Stimulated activated CD4-positive, alpha-beta T cell treated with anti-CD3 and anti-CD28 coated beads, Interleukin-4, amount 100 ng/mL, for 4 hours (primary cell): ENCODE measurements at regions not wholly inside any gene's neighbourhood (a gene's known extent, or its start where the extent isn't known, plus 50 kb on each side); places are given as distances from the start of the nearest gene placed in this dataset.

Experiments
- DNase-seq, 2 experiments: peaks; one replicate each; pipeline ENCODE4 v3.0.0-alpha.2; 2020

DNA sequence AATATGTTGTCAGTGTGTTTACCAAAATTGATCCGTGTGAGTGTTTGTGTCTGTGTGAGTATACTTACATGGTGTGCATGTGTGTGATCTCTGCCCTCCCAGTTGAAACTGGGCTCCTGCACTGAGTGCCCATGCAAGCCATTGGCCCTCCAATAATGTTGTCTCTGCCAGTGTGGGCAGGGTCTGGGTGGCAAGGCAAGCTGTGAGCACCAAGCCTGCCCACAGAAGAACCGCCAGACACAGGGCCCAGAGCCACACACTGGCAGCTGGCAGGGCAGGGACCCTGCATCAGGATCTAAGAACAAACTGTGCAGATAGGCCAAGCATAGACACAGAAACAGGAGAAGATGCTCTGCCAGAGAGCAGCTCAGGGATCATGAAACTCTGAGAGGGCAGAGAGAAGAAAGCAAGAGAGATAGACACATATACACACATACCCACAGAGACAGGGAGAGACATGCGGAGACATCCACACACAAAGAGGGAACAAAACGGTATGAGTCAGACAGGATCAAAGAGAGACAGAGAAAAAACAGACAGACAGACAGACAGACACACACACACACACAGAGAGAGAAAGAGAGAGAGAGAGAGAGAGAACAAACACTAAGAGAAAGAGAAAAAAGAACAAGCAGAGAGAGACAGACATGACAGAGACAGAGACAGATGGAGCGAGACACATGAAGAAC lies 555.0 kb downstream of the MID1IP1 start:
- no peak for DNase-seq

DNA sequence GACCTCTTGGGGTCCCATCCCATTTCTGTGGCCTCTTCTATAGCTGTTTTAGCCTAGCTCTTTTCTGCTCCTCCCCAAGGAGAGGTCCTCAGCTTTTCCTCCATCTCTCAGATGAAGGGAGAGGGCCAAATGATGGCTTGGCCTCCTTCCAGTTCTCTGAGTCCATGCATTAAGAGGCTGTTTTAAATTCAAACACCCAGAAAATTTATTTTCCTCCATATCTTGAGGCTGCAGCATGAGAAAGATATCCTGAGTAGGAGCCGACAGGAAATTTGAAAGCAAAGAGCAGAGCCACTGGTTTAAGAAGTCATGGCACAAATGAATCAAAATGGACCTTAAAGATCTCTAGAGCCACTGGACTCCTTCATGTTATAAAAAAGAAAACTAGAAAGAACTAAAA lies 558.8 kb downstream of the MID1IP1 start:
- no peak for DNase-seq

DNA sequence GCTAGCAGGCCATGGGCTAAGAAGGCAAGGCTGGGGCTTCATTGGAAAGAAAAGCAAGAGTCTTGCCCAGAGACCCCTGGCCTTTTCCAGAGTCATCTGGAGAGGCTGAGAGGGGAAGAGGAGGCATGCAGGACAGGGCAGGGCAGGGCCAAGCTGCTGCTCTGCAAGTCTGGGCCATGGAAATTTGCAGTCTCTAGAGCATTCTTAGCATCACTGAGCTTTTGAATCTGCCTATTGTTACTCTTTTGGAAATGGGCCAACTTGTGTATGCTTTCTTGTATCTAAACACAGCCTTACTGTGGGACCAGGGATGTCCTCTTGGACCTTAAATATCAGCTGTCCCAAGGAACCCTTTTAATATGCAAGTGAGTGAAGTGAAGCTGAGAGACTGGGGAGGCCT lies 560.5 kb downstream of the MID1IP1 start:
- no peak for DNase-seq

DNA sequence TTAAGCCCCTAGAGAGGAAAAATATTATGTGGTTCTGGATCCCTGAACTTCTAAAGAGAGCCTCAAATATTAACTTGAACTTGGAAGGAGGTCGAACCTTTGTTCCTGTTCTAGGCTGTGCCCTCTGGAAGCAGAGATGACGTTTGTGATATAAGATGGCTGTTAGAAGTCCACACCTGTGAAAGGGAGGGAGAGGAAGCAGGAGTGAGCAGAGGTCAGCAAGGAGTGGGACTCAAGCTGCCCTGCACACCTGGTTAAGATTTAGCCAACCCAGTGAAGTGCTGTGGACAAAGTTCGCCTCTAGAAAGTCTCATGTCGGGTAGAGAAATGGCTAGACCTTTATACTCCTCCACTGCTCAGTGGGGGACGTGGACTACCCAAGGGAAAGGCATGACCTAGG lies 566.2 kb downstream of the MID1IP1 start:
- DNase-seq: no peak

DNA sequence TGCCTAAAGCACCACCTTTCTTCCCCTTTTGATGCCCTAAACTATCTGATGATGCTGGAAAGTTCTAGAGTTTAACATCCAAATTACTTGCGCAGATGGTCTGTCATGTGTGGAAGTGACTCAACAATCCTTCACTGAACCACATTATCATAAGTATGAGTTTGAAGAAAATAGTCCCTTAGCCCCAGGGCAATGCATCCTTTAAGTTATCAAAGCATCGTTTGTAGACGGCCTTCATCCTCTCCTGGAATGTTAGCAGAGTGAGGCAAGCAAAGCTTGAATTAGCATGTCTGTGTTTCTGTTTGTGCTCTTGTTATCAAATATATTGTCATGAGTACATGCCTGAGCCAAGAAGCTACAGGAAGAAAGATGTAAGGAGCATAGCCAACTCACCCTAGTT lies 570.9 kb downstream of the MID1IP1 start:
- no peak for DNase-seq

DNA sequence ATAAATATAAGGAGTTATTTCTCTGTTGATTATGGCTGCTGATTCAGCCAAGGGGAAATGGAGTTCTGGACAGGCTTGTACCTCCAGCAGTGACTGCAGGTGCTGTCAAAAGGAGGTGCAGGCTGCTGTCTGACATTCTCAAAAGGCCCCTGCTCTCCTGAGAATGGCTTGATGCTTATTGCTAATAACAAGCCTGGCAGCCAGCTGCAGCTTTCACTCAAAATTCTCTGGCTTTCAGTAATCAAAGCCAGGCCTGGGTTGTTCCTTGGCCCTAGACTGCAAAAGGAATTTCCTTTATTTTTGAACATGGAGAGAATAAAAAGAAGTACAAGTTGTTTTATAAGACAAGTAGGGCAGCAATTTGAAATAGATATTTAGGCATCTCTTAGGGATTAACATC lies 575.9 kb downstream of the MID1IP1 start:
- DNase-seq: no peak

DNA sequence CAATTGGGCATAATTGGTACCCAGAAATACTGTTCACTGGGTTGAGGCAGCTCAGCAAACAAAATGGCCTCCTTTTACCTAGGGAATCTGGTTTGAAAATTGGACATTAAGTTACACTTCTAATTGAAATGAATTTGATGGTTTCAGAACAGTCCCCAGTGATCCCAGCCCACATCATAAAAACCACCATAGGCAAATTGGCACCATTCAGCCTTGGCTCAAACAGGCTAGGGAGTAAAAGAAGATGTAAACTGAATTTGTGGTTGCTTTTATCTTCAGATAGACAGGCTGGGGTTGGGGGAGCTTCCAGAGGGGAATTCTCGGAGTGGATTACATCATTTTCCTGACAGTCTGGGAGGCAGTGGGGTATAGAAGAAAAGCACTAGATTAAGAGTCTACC lies 576.5 kb downstream of the MID1IP1 start:
- DNase-seq: no peak

DNA sequence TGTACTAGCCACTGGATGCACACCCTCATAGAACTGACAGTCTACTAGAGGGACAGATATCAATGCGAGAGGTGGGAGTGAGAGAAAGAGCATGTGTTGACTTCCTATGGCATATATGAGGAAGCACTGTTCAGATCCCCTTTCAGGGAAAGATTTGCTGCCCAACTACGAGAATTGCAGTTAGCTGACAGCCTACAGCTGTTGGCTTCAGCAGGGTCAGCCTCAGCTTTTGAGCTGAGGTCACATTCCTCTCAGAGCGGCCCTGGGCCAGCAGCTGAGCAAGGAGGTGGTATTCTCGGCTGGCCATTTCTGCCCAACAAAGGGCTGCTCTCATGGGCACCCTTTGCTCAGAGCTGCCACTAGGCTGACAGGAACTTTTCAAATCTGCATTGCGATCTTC lies 580.2 kb downstream of the MID1IP1 start:
- DNase-seq: no peak

DNA sequence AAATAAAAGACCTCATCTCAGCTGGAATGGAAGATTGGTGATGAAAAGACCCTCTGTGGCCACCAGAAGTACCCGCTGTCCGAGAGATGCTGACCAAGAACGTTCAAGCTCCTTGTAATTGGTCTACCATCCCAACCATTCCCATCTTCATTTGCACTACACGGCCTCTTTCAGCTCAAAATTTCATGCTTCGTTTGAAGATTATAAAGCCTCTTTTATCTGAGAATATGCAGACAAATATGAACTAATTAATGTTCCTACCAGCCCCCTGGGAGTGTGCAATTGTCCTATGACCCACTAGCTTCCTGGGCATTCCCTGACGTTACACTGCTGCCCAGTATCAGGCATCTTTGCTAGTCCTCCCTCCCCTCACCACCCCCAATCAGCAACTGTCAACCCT lies 583.7 kb downstream of the MID1IP1 start:
- no peak for DNase-seq

DNA sequence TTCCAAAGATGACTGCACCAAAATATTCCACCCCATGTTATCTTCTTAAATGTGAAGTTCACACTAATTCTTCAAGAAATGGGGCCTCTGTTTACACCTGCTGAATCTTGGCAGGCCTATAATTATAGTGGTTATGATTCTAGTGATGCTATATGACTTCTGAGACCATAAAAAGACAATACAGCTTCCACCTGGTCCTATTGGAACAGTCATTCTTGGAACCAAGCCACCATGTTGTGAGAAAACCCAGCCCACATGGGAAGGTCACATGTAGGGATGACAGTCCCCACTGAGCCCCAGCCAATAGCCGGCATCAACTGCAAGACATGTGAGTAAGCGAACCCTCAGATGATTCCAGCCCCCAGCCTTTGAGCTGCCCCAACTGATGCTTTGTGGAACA lies 587.5 kb downstream of the MID1IP1 start:
- DNase-seq: no peak

DNA sequence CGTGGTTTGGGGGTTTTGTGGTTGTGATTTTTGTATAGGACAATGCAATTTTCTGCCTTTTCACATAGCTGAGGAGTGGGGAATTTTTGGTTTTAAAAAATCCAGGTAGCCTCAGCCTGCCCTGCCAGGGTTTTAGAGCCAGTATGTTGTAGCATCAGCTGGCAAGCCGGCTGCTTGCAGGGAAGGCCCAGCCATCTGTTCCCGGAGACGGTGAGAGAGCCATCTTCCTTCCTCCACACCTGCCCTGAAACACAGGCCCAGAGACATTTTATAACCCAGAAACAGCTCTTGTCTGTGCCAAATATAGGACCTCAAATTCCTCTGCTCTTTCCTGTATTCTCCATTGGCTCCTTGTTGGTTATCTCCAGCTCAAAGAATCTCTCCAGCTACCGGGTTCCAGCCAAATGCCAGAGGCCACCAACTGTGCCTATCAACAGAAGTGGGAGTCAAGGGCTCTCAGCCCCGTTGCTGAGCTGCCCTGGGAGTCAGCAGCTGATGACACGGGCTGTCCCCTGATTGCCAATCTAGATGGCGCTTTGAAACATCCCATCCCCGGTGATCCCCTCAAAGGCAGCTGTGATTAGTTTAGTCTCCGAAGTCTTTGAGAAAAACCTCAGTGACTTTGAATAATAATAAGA lies 595.2 kb downstream of the MID1IP1 start:
- no peak for DNase-seq

DNA sequence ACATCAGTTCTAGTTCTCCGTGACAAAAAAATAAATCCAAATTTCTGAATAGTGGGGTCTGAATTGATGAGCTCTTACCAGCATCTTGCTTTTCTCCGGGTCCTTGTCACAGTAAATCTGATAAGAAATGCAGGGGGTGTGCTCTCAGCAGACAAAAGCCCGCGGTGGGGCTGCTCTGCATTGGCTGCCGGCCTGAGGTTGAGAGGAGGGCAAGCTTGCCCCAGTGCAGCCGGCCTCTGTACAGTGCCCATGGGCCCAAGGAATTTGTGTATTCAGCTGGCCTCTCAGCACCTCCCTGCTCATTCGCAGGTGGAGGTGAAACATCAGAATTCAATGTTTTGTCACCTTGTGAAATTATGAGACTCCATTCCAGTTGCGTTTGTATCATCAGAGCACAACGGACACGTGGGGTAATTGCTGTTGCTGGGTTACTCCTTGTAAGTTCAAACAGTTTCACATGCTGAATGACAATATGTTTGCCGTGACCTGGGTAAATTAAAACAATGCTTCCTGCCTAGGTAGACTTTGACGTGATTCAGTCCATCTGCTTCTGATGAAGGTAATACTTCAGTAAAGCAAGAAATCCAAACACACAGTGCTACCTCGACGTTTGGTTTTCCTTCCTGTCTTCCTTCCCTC lies 596.4 kb downstream of the MID1IP1 start:
- DNase-seq: no peak

DNA sequence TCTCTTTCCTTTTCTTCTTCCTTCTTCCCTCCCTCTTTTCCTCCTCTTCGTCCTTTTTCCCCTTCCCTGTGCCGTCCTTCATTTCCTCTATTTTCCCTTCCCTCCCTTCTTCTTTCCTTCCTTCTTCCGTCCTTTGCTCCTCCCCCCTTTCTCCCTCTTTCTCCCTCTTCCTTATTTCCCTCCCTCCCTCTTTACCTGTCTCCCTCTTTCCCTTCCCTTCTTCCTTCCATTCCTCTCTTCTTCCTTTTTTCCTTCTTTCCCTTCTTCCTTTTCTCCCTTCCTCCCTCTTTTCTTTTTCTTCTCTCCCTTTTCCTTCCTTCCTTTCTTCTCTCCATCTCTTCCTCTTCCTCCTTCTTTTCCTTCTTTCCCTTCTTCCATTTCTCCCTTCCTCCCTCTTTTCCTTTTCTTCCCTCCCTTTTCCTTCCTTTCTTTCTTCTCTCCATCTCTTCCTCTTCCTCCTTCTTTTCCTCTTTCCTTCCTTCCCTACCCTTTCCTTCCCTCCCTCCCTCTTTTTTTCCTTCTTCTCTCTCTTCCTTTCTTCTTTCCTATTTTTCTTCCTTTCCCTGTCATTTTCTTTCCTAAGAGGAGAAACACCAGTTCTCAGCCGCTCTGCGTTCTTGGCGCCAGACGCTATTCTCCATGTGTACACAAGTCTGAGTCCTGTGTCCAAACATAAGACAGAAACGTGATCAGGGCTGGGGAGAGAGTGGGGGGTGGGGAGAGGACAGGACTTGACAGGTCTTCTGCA lies 597.1 kb downstream of the MID1IP1 start:
- DNase-seq: no peak

DNA sequence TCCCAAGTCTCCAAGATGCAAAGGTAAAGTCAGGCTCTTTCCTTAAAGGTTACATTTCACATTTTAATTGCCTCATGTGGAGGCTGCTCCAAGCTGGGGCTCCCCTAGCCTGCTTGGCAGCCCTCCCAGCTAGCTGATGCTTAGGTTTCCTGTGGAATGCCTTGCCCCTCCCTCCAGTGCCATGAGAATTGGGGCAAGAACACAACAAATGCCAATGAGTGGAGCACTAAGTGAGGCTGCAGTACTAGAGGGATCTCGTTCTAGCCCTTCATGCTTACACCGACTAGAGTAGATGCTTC lies 597.7 kb downstream of the MID1IP1 start:
- no peak for DNase-seq

DNA sequence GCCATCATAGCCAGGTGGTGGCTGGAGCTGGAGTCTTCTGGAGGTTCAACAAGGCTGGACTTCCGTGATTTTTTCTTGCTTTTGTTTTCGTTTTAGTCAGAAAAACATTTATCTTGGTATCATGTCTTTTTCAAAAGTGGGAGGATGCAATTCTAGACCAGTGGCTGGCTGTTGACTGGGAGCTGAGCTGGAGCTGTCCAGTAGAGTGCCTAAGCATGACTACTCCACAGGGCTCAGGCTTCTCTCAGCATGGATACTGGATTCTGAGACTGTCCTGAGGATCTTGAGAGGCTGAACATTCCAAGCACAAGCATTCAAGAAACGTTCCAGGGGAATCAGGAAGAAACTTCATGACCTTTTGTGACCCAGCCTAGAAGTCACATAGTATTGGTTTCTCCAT lies 598.1 kb downstream of the MID1IP1 start:
- no peak for DNase-seq

DNA sequence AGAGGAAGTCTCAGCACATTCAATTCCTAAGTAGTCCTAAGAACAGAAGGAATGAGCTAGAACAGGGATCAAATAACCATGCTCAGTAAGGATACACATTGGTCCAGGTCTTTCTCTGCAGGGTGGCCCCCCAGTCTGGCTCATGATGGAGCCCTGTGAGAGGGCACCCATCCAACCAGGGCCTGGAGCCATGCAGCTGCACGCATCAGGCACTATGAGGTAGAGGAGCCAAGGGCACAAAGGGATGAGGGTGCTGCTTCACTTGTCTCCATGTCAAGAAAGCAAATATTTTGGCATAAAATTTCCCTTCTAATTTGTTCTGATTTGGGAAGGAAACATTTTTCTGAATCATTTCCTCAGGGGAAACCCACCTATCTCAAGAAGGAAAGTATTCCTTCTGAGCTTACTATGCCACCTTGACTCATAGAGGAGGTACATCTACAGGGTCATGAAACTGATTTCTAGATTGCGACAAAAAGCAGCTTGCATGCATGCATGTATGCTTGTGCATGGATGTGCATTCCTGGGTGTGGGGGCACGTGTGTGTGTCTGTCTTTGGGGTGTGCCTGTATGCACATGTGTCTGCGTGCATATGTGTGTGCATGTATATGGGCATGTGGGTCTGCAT lies 600.3 kb downstream of the MID1IP1 start:
- DNase-seq: no peak

DNA sequence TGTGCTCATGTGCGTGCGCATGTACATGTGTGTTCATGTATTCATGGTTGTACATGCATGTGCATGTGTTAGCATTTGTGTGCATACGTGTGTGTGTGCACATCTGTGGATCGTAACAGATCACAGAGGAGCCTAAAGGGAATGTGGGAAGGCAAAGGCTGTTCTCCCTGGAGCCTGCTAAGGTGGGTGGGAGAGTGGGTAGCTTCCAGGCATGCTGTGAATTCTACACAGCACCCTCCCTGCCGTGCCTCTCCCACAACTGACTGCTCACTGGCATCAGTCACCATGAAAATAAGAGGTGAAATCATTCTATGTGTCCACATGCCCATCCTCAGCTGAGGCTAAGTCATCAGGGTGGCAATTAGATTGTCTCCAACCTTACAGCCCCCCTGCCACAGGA lies 600.9 kb downstream of the MID1IP1 start:
- no peak for DNase-seq

DNA sequence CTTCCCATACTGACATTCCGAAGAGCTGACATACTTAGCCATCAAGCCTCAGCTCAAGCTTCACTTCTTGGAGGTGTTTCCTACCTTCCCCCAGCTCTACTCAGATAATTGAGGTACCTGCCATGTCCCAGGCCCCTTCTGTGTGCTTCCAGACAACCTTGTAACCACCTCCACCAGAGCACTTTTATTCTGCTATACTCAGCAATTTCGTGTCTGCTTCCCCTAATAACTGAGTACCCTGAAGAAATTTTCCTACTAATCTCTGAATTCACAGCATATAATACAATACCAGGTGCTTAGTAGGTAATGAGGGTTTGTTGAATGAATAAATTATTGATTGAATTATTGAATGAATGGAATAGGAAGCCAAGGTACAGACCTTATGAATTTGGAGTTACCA lies 605.5 kb downstream of the MID1IP1 start:
- no peak for DNase-seq

DNA sequence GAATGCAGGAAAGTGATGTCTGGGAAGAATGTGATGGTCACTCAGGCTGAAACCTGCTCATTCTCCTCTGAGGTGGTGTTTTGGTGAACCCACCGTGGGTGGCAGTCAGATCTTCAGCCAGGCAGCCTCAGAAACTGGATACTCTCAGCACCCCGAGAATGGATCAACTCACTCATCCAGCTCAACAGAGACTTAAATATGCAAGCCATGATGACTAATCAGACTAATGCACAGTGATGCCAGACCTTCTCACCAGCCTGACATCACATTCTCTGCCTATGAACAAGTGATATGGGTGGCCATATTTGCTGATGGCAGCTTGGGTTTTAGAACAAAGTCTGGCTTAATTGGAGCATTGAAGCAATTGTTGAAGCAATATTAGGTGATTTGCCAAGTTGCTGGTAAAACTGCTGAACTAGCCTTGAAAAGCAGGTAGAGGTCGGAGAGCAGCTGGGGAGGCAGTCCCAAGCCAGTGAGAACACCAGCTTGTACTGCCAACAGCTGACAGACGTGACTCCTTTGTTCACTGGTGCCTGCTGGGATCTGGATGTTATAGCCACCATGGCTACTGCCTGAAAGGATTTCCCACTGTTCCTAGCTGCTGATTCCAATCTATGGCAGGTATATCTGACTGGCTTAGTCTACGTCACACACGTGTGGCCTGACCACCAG lies 608.1 kb downstream of the MID1IP1 start:
- DNase-seq: no peak

DNA sequence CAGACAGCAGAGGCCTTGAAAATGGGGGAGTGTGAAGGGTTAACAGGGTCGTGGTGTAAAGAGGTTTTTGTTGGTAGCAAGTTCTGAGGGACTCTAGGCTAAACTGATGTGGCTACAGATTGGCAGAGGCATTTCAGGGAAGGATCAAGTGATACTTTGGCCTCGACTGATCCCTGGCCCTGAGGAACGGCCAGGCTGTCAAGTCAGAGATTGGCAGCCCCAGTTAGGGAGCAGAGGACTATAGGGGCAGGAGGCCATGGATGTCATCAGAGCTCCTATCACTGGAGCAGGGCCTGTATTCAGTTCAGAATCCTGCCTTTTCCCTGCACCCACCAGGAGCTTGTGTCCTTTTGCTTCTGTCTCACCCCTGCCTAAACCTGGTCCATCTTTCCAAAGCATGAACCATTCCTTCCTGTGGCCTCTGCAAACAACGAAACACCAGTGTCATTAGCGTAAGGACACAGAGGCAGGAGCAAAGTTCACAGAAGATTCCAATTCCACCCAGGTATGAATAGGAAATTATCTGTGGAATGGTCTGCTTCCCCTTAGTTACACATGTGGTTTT lies 613.1 kb downstream of the MID1IP1 start:
- no peak for DNase-seq

DNA sequence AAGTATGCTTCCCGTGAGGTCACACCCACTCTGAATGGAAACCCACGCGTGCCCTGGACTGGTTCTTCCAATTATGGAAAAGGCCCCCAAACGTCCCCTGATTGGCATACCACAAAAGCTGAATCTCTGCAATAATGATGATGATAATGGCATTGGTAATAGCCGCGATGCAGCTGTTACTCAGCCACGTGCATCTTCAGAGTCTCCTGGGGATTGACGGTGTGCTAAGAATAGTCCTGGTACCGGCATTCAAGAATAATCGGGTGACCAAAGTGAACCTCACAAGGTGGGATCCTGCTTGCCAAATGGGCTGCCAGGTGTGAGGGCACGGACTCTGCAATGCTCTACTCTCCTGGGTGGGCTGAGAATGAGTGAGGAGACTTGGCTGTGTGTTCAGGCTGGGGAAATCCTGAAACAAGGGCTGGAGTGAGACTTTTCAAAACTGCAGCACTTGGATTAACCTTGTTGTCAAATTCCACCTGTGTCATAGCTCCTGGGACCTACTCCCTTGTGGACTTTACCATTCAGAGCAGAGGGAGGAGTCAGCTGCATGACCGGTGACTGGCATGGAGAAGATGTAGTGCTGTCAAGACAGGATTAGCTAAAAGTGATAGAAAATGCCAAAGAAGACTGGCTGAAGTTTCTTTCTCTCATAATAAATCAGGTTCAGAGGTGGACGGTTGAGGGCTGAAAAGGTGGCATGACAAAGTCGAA lies 615.4 kb downstream of the MID1IP1 start:
- DNase-seq: no peak

DNA sequence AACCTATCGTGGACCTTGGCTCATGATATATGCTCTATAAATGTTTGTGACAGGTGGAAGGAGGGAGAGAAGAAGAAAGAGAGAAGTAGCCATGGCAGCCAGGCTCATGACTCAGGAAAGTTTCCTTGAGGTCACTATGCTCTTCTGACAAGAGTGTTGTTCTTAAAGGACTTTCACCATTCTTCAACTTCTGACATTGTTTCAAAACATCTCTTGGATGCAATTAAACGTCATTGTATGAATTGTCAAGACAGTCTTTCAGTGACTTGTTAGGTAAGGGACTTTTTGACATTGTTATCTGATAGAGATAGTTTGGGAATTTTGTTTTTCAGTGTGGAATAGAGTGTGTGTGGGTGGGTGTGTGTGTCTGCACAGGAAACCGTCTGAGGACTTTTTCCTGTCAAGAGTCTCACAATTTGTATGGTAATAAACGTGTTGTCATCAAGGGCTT lies 617.0 kb downstream of the MID1IP1 start:
- DNase-seq: no peak
